H1 (cell line): ENCODE measurements at regions not wholly inside any gene's neighbourhood (a gene's known extent, or its start where the extent isn't known, plus 50 kb on each side); places are given as distances from the start of the nearest gene placed in this dataset.

Experiments used
- CTCF ChIA-PET: fragments of 300-600 bp; sonication (Branson Sonifier 250); formaldehyde crosslinking; loops from one replicate; lab custom pipeline; 2021; ENCODE audit not compliant: partially characterized antibody; lab: Charles Lee
- POLR2A ChIA-PET: fragments of 300-600 bp; sonication (Branson Sonifier 250); formaldehyde crosslinking; loops from one replicate; lab custom pipeline; 2021; ENCODE audit warnings: inconsistent platforms; ENCODE audit not compliant: partially characterized antibody; lab: Charles Lee
- DNase-seq, 2 experiments: peaks; one replicate each; pipeline versions ENCODE4 v3.0.0 to v3.0.0-alpha.2; 2010 to 2022; ENCODE audit warnings: low spot score in 2 of 2, low read depth in 1 of 2, mixed read lengths in 1 of 2
- FAIRE-seq: peaks from 2 replicates; lab custom pipeline; 2011; peaks lifted over from hg19 to GRCh38; lab: Jason Lieb, UNC
- H2AFZ ChIP-seq: 2 replicates; pipeline ENCODE4 v1.8.1; 2012; ENCODE audit warnings: low read length, inconsistent platforms
- H2AK5ac ChIP-seq: 2 replicates; pipeline ENCODE4 v1.6.1; 2013; ENCODE audit warnings: low read depth, low read length
- H2BK120ac ChIP-seq: replicated peaks from 2 replicates; pipeline ENCODE3; 2013; ENCODE audit warnings: low read depth, low read length, inconsistent platforms
- H2BK12ac ChIP-seq: 2 replicates; pipeline ENCODE4 v1.6.1; 2013; ENCODE audit warnings: low read depth, low read length
- H2BK15ac ChIP-seq: 2 replicates; pipeline ENCODE4 v1.6.1; 2013; ENCODE audit warnings: low read length
- H2BK20ac ChIP-seq: 2 replicates; pipeline ENCODE4 v1.6.1; 2013; ENCODE audit warnings: low read length
- H2BK5ac ChIP-seq: 2 replicates; pipeline ENCODE4 v1.6.1; 2013; ENCODE audit warnings: low read depth, low read length
- H3K14ac ChIP-seq: 2 replicates; pipeline ENCODE4 v1.6.1; 2013; ENCODE audit warnings: inconsistent platforms; ENCODE audit not compliant: insufficient read length
- H3K18ac ChIP-seq: 2 replicates; pipeline ENCODE4 v1.6.1; 2013; ENCODE audit warnings: low read length; ENCODE audit errors: extremely low read depth
- H3K23ac ChIP-seq: 2 replicates; pipeline ENCODE4 v1.6.1; 2013; ENCODE audit warnings: inconsistent platforms; ENCODE audit not compliant: insufficient read length
- H3K23me2 ChIP-seq: 2 replicates; pipeline ENCODE4 v1.6.1; 2013; ENCODE audit warnings: low read depth, low read length
- H3K27ac ChIP-seq: 2 replicates; pipeline ENCODE4 v1.6.1; 2011; ENCODE audit warnings: low read depth, low read length, inconsistent platforms
- H3K27me3 ChIP-seq, 4 experiments: replicated peaks in 1 of 4; 1 replicate in 1 of 4; 2 replicates in 3 of 4; pipeline versions ENCODE4 v1.6.1 to v1.8.1; 2011 to 2013; ENCODE audit warnings: low read length in 3 of 4, mild to moderate bottlenecking in 3 of 4, inconsistent platforms in 2 of 4, mixed read lengths in 2 of 4, moderate library complexity in 1 of 4; ENCODE audit not compliant: control insufficient read depth in 3 of 4, insufficient read depth in 3 of 4; ENCODE audit errors: extremely low read depth in 1 of 4
- H3K36me3 ChIP-seq, 4 experiments: 2 replicates each; pipeline versions ENCODE4 v1.6.1 to v1.8.1; 2011 to 2013; ENCODE audit warnings: mild to moderate bottlenecking in 4 of 4, low read length in 3 of 4, moderate library complexity in 2 of 4, control low read depth in 1 of 4, inconsistent platforms in 1 of 4; ENCODE audit not compliant: insufficient read depth in 4 of 4, control insufficient read depth in 2 of 4
- H3K4ac ChIP-seq: replicated peaks from 2 replicates; pipeline ENCODE3; 2013; ENCODE audit warnings: low read length, low read depth, mixed read lengths, inconsistent platforms; ENCODE audit not compliant: insufficient read length
- H3K4me1 ChIP-seq, 4 experiments: replicated peaks in 1 of 4; 1 replicate in 1 of 4; 2 replicates in 3 of 4; pipeline versions ENCODE4 v1.6.1 to v1.8.1; 2011 to 2013; ENCODE audit warnings: low read length in 3 of 4, inconsistent platforms in 2 of 4, mixed read lengths in 1 of 4; ENCODE audit not compliant: insufficient read depth in 4 of 4, control insufficient read depth in 3 of 4
- H3K4me2 ChIP-seq, 2 experiments: 2 replicates each; pipeline versions ENCODE4 v1.6.1 to v1.8.1; 2011 to 2013; ENCODE audit warnings: low read depth in 2 of 2, low read length in 2 of 2, control low read depth in 1 of 2, inconsistent platforms in 1 of 2, mild to moderate bottlenecking in 1 of 2; ENCODE audit not compliant: insufficient read depth in 1 of 2
- H3K4me3 ChIP-seq, 4 experiments: fragments of 200-600, 300-600 bp in 1 of 4; sonication (generic), shearing (Covaris generic), sonication (Bioruptor Twin) in 1 of 4; 2 replicates each; pipeline versions ENCODE4 v1.5.1 to v1.8.1; 2011 to 2016; ENCODE audit warnings: low read length in 4 of 4, low read depth in 3 of 4, control low read depth in 2 of 4, inconsistent platforms in 2 of 4, mild to moderate bottlenecking in 2 of 4, mixed read lengths in 1 of 4, moderate library complexity in 1 of 4; ENCODE audit not compliant: insufficient read depth in 2 of 4; ENCODE audit errors: extremely low read depth in 1 of 4
- H3K56ac ChIP-seq: replicated peaks from 2 replicates; pipeline ENCODE3; 2013; ENCODE audit warnings: low read depth, mild to moderate bottlenecking, mixed read lengths, low read length, inconsistent platforms; ENCODE audit not compliant: insufficient read length
- H3K79me1 ChIP-seq: 2 replicates; pipeline ENCODE4 v1.6.1; 2013; ENCODE audit warnings: low read depth, low read length, control low read depth
- H3K79me2 ChIP-seq, 2 experiments: 2 replicates each; pipeline versions ENCODE4 v1.6.1 to v1.8.1; 2012 to 2013; ENCODE audit warnings: low read length in 2 of 2, mild to moderate bottlenecking in 2 of 2, inconsistent platforms in 1 of 2; ENCODE audit not compliant: insufficient read depth in 2 of 2, control insufficient read depth in 1 of 2
- H3K9ac ChIP-seq, 4 experiments: replicated peaks in 1 of 4; 1 replicate in 1 of 4; 2 replicates in 3 of 4; pipeline versions ENCODE4 v1.6.1 to v1.8.1; 2011 to 2013; ENCODE audit warnings: low read depth in 3 of 4, low read length in 3 of 4, control low read depth in 2 of 4, mild to moderate bottlenecking in 2 of 4, moderate library complexity in 2 of 4, inconsistent platforms in 1 of 4; ENCODE audit errors: extremely low read depth in 1 of 4
- H3K9me3 ChIP-seq, 2 experiments: 2 replicates each; pipeline versions ENCODE4 v1.6.1 to v1.8.1; 2012 to 2013; ENCODE audit warnings: mild to moderate bottlenecking in 2 of 2, moderate library complexity in 2 of 2, control low read depth in 1 of 2, inconsistent platforms in 1 of 2, low read depth in 1 of 2, low read length in 1 of 2, mixed read lengths in 1 of 2; ENCODE audit not compliant: insufficient read depth in 2 of 2
- H4K20me1 ChIP-seq, 2 experiments: replicated peaks in 1 of 2; 2 replicates each; pipeline versions ENCODE3 to v1.8.1; 2011 to 2013; ENCODE audit warnings: inconsistent platforms in 2 of 2, low read length in 2 of 2, mild to moderate bottlenecking in 1 of 2; ENCODE audit not compliant: insufficient read depth in 2 of 2, control insufficient read depth in 1 of 2
- H4K5ac ChIP-seq: 2 replicates; pipeline ENCODE4 v1.6.1; 2013; ENCODE audit warnings: low read length, low read depth, mixed read lengths, inconsistent platforms; ENCODE audit not compliant: insufficient read length
- H4K8ac ChIP-seq: 2 replicates; pipeline ENCODE4 v1.8.0; 2013; ENCODE audit warnings: mild to moderate bottlenecking, moderate library complexity, low read length, inconsistent platforms; ENCODE audit not compliant: insufficient read depth; ENCODE audit errors: extremely low read depth
- H4K91ac ChIP-seq: replicated peaks from 2 replicates; pipeline ENCODE3; 2013; ENCODE audit warnings: low read length, mixed read lengths, inconsistent platforms; ENCODE audit not compliant: insufficient read length
- BACH1 ChIP-seq: IDR thresholded peaks from 2 replicates; pipeline ENCODE4 v1.6.1; 2012; ENCODE audit warnings: low read length, improper control_type of control experiment
- BRCA1 ChIP-seq: IDR thresholded peaks from 2 replicates; pipeline ENCODE4 v1.6.1; 2012; ENCODE audit warnings: low read depth, low read length, improper control_type of control experiment
- FOSL1 ChIP-seq: IDR thresholded peaks from 2 replicates; pipeline ENCODE4 v1.6.1; 2011; ENCODE audit warnings: mild to moderate bottlenecking, low read depth, low read length, moderate library complexity; ENCODE audit not compliant: insufficient read depth
- GTF2F1 ChIP-seq: IDR thresholded peaks from 2 replicates; pipeline ENCODE4 v1.6.1; 2012; ENCODE audit warnings: low read depth, low read length, improper control_type of control experiment, borderline replicate concordance
- NRF1 ChIP-seq: IDR thresholded peaks from 2 replicates; pipeline ENCODE4 v1.6.1; 2011; ENCODE audit warnings: mild to moderate bottlenecking, low read depth, low read length, improper control_type of control experiment
- SAP30 ChIP-seq: fragments of 300-600 bp; sonication (generic); IDR thresholded peaks from 2 replicates; pipeline ENCODE4 v1.7.1; 2012; ENCODE audit warnings: low read length, moderate library complexity, mild to moderate bottlenecking, inconsistent platforms; ENCODE audit not compliant: insufficient read depth, insufficient replicate concordance
- SIX5 ChIP-seq: IDR thresholded peaks from 2 replicates; pipeline ENCODE4 v1.6.1; 2011; ENCODE audit warnings: mild to moderate bottlenecking, low read depth, low read length
- SP1 ChIP-seq: IDR thresholded peaks from 2 replicates; pipeline ENCODE4 v1.6.1; 2011; ENCODE audit warnings: low read depth, low read length
- SUZ12 ChIP-seq: fragments of 200-600 bp; sonication (generic); IDR thresholded peaks from 2 replicates; pipeline ENCODE4 v1.6.1; 2012; ENCODE audit warnings: mild to moderate bottlenecking, inconsistent platforms, low read length, moderate library complexity, mixed read lengths
- TEAD4 ChIP-seq: IDR thresholded peaks from 2 replicates; pipeline ENCODE4 v1.6.1; 2012; ENCODE audit warnings: low read depth, low read length, inconsistent platforms, mixed read lengths
- WGBS, 2 experiments: shearing (Covaris generic) in 1 of 2; methylation state at CpG; one replicate each; pipeline versions ENCODE4 v1.1.6 to v1.1.7; 2013 to 2015; ENCODE audit warnings: low lambda C conversion rate in 2 of 2, mixed read lengths in 2 of 2, inconsistent platforms in 1 of 2, low coverage in 1 of 2, missing lambda C conversion rate in 1 of 2; ENCODE audit not compliant: insufficient replicate concordance in 2 of 2, insufficient coverage in 1 of 2, insufficient read length in 1 of 2; ENCODE audit errors: extremely low coverage in 1 of 2, missing lambda C conversion rate in 1 of 2; 5-methylcytosine and 5-hydroxymethylcytosine counted together
- TF ChIP-seq, protein P1 (sequence below): IDR thresholded peaks from 2 replicates; pipeline ENCODE4 v1.6.1; 2012; ENCODE audit warnings: inconsistent platforms
- TF ChIP-seq, protein P2 (sequence below): IDR thresholded peaks from 2 replicates; pipeline ENCODE4 v1.6.1; 2012; ENCODE audit warnings: low read length, inconsistent platforms

DNA sequence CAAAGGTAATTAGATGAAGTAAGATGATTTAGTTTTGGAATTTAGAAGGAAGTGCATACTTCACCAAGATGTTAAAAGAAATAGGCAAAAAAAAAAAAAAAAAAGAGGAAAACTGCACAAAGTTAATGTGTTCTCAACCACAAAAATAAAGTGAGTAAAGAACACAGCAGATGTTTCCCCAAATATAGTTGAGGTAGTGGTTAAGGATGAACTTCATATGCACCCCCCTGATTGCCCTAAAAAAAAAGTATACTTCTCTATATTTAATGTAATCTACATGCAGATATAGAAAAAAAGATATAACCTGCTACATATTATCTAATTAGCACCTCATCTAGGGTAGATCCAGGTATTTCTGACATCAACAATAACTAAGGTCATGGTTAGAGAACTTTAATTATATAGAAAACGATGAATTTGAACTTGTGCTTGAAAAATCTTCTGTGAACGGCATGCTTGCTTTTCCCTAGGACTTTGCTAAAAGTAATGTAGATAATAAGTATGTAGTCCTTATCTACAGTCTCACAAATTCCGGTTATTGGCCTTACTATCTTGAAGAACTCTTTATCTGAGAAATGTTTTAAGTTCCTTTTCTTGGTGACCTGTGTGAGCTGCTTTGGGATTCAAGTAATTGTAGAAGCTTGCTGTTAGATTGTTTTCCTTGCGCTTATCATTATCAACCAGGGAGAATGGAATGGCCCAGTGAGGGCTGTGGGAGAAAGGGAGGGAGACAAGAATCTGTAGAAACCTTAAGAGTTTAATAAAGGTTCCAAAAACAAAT lies 70.1 kb upstream of the LRRC7 start:
- no peak overlapping the region for H2AFZ ChIP-seq
- CTCF ChIA-PET: no interaction called here
- no peak overlapping the region for H3K14ac ChIP-seq
- no peak overlapping the region for H3K4ac ChIP-seq
- no peak overlapping the region for H3K4me2 ChIP-seq
- TF ChIP-seq SP1: no peak
- no peak for TF ChIP-seq SAP30
- TF ChIP-seq, protein P1, sequence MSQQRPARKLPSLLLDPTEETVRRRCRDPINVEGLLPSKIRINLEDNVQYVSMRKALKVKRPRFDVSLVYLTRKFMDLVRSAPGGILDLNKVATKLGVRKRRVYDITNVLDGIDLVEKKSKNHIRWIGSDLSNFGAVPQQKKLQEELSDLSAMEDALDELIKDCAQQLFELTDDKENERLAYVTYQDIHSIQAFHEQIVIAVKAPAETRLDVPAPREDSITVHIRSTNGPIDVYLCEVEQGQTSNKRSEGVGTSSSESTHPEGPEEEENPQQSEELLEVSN: no peak
- no peak for TF ChIP-seq NRF1
- TF ChIP-seq GTF2F1: no peak
- no peak for TF ChIP-seq SUZ12
- no peak for TF ChIP-seq BACH1
- TF ChIP-seq TEAD4: no peak
- TF ChIP-seq, protein P2, sequence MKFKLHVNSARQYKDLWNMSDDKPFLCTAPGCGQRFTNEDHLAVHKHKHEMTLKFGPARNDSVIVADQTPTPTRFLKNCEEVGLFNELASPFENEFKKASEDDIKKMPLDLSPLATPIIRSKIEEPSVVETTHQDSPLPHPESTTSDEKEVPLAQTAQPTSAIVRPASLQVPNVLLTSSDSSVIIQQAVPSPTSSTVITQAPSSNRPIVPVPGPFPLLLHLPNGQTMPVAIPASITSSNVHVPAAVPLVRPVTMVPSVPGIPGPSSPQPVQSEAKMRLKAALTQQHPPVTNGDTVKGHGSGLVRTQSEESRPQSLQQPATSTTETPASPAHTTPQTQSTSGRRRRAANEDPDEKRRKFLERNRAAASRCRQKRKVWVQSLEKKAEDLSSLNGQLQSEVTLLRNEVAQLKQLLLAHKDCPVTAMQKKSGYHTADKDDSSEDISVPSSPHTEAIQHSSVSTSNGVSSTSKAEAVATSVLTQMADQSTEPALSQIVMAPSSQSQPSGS: no peak
- TF ChIP-seq BRCA1: no peak
- no peak for TF ChIP-seq FOSL1
- no peak for TF ChIP-seq SIX5
- TF ChIP-seq, all 59 proteins: peak for 0
- no peaks in the 10 kb centered on the region for H4K20me1 ChIP-seq
- no peaks in the 10 kb centered on the region for H3K27me3 ChIP-seq
- H3K9me3 ChIP-seq: no peaks in the 10 kb centered on the region
- H2BK5ac ChIP-seq: no peak overlapping the region
- no peak overlapping the region for H4K8ac ChIP-seq
- no peak overlapping the region for H3K18ac ChIP-seq
- no peak overlapping the region for H3K27ac ChIP-seq
- FAIRE-seq (no peak), DNase-seq (no peak)
- no peaks in the 10 kb centered on the region for H3K4me1 ChIP-seq
- 88% methylated on average over 4 of the region's 4 CpGs; no CpG with 5 or more reads in 1 of the 2 experiments for WGBS, 2 experiments
- H4K5ac ChIP-seq: no peak overlapping the region
- H3K9ac ChIP-seq: no peak overlapping the region
- H3K36me3 ChIP-seq: no peaks in the 10 kb centered on the region
- no peak overlapping the region for H2BK20ac ChIP-seq
- H3K4me3 ChIP-seq: no peak overlapping the region
- H2BK12ac ChIP-seq: no peak overlapping the region
- no peaks in the 10 kb centered on the region for H3K79me2 ChIP-seq
- no peak overlapping the region for H2BK15ac ChIP-seq
- H4K91ac ChIP-seq: no peak overlapping the region
- no peak overlapping the region for H3K56ac ChIP-seq
- no peaks in the 10 kb centered on the region for H3K23me2 ChIP-seq
- POLR2A ChIA-PET: no interaction called here
- no peak overlapping the region for H2AK5ac ChIP-seq
- no peak overlapping the region for H3K23ac ChIP-seq
- no peak overlapping the region for H2BK120ac ChIP-seq
- H3K79me1 ChIP-seq: no peaks in the 10 kb centered on the region
